GM12865 (cell line): ENCODE measurements at regions not wholly inside any gene's neighbourhood (a gene's known extent, or its start where the extent isn't known, plus 50 kb on each side); places are given as distances from the start of the nearest gene placed in this dataset.

Experiments
- DNase-seq: peaks from one replicate; pipeline ENCODE4 v3.0.0; 2010; ENCODE audit warnings: low read depth
- H3K4me3 ChIP-seq: 2 replicates; pipeline ENCODE4 v1.5.1; 2011; ENCODE audit warnings: mild to moderate bottlenecking, low read depth, low read length, control low read depth
- TF ChIP-seq, protein P1 (sequence below): IDR thresholded peaks from 2 replicates; pipeline ENCODE4 v1.5.1; 2011; ENCODE audit warnings: low read length, control low read depth, low read depth, inconsistent platforms; ENCODE audit not compliant: insufficient read depth; ENCODE audit errors: missing control alignments

DNA sequence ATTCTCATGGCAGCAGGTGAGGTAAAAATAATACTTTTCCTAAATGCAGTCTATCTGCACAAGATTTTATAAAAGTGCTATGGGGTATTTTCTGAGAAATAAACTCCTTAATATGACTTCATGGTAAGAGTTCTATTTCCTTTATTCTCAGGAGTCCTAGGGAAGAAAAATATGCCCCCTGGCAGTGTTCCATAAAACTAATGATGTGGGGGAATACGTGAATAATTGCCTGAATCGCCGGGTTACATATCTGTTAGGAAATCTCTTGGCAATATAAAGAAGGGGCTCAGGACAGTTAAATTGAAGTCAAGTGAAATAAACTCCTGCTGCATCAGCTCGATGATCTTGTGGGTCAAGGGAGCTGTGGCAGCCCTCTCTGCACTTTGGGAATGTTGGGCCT lies 229.7 kb downstream of the MAFB start:
- no peak for DNase-seq
- TF ChIP-seq, protein P1, sequence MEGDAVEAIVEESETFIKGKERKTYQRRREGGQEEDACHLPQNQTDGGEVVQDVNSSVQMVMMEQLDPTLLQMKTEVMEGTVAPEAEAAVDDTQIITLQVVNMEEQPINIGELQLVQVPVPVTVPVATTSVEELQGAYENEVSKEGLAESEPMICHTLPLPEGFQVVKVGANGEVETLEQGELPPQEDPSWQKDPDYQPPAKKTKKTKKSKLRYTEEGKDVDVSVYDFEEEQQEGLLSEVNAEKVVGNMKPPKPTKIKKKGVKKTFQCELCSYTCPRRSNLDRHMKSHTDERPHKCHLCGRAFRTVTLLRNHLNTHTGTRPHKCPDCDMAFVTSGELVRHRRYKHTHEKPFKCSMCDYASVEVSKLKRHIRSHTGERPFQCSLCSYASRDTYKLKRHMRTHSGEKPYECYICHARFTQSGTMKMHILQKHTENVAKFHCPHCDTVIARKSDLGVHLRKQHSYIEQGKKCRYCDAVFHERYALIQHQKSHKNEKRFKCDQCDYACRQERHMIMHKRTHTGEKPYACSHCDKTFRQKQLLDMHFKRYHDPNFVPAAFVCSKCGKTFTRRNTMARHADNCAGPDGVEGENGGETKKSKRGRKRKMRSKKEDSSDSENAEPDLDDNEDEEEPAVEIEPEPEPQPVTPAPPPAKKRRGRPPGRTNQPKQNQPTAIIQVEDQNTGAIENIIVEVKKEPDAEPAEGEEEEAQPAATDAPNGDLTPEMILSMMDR, result no peak
- H3K4me3 ChIP-seq, result no peak overlapping the region

DNA sequence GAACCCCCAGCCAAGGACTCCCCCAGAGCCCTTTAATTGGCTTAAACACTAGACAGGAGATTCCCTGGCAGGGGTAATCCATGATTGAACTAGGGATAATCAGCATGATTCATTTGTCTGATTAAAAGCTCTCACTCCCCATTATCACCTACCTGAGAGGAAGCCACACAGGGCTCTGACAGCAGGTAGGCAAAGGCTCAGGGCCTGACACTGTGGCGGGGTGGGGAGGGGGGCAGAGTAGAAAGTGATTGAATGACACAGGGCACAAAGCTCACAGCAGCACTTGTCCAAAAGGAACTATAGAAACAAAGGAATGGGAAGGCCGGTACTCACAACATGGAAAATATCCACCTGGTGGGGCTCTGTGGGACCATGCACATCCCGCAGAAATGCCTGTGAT lies 231.6 kb downstream of the MAFB start:
- DNase-seq, result no peak
- TF ChIP-seq, protein P1, result no peak

DNA sequence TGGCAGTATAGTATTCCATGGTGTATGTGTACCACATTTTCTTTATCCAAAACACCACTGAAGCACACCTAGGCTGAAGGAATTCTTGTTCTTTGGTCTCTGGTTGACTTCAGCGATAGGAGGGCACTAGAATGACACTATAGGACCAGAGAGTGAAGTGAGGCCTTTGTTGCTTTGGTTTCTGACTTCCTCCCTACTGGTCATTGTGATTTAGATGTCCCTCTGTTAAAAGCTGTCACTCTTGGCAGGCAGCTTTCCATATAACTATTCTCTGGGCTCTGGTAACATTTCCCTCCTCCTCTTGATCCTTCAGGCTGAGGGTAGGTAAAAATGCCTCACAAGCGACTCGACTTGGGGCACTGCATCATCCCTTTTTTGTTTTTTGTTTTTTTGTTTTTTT lies 236.3 kb downstream of the MAFB start:
- TF ChIP-seq, protein P1, result no peak
- no peak for DNase-seq

More for the DNA sequence above, 231.6 kb downstream of the MAFB start:
- H3K4me3 ChIP-seq, result no peak overlapping the region

DNA sequence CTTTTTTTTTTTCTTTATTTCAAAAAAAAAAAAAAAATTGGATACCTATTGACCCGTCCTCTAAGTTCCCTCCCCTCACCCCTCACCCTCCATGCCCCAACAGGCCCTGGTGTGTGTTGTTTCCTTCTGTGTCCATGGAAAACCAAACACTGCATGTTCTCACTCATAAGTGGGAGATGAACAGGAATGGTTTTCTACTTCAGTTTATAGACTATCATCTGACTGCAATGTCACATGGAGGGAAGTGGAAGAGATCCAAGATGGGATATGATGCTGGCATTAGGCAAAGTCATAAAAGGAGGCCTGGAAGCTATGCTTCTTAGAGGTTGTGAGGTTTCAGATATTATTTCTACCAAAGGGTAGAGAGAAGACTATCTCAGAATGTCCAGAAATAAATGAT lies 237.5 kb downstream of the MAFB start:
- no peak for DNase-seq
- no peak overlapping the region for H3K4me3 ChIP-seq
- TF ChIP-seq, protein P1, result no peak

More for the DNA sequence above, 236.3 kb downstream of the MAFB start:
- H3K4me3 ChIP-seq, result no peak overlapping the region

DNA sequence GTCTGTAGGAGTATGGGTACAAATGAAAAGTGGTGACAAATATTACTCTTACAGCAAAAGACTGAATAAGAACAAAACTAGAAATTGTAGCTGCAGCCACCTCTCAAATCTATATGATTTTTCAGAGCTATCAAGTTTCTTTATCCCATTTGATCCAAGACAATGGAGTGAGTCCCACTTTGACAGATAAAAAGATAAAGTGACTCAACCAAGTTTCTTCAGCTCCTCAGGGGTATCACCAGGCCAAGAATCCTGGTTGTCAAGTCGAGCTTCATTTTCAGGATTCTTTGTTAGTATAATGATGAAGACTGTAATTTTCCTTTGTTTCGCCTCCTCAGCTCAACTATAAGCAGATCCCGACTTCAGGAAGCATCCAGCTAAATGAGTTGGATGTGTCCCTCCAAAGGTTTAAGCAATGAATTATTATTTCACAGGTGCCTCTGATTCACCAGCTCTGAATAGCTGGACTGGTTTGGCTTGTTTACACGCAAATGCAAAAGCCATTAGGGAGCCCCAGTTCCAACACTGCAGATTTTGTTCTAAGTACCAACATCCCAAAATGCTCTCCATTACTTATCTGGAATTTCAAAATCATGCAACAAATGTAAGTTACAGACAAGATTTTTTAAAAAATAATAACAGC lies 238.9 kb downstream of the MAFB start:
- no peak for DNase-seq
- H3K4me3 ChIP-seq, result no peak overlapping the region
- TF ChIP-seq, protein P1, result no peak

DNA sequence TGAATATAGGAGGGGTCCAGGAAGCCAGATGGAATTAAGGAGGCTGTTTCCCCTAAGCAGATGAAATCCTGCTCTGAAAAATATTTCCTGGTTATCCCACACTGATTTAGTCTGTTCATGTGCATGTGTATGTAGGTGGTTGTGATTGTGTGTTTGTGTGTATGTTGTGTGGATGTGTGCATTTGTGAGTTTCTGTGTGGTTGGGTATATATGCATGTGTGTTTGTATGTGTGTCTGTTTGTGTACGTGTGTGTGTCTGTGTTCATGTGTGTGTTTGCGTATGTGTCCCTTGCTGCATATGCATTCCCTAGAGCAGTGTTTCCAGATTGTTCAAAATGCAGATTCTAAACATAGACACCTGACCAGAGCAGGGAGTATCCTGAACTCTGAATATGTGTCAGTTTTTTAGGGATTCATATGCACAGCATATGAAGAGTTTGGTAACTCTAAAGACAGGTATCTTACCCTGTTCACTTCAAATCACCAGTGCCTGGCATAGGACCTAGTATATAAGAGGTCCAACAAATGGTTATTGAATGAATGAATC lies 239.8 kb downstream of the MAFB start:
- no peak for DNase-seq
- TF ChIP-seq, protein P1, result no peak
- no peak overlapping the region for H3K4me3 ChIP-seq

DNA sequence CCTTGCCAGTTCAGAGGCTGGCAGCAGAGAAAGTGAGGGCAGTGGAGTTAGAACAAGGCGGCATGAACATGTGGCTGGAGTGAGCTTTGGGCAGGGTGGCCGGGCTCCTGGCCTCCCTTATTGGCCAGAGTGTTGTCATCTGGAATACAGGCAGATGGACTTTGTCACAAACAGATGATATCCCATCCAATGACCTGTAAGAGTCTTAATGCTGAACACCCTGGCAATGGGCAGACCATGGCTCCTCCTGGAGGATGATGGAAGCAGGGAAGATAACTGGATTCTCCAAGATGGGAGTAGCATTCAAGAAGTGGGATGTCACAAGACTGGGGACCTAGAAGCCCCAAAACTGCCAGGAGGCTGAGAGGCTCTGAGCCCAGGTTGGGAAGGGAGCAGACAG lies 242.1 kb downstream of the MAFB start:
- TF ChIP-seq, protein P1, result no peak
- no peak for DNase-seq

More for the DNA sequence above, 242.1 kb downstream of the MAFB start:
- no peak overlapping the region for H3K4me3 ChIP-seq
